Activated CD8-positive, alpha-beta memory T cell treated with anti-CD3 and anti-CD28 coated beads, Interleukin-2, amount 50 U/mL, for 4 hours (primary cell): ENCODE measurements at regions not wholly inside any gene's neighbourhood (a gene's known extent, or its start where the extent isn't known, plus 50 kb on each side); places are given as distances from the start of the nearest gene placed in this dataset.

Experiments
- DNase-seq: peaks from one replicate; pipeline ENCODE4 v3.0.0-alpha.2; 2020

- no peak for DNase-seq
Observed at GRCh38 chr6:4585682-4586468, 190.3 kb upstream of the CDYL start.

- DNase-seq, result no peak
Observed at GRCh38 chr6:4584801-4585200, 191.4 kb upstream of the CDYL start.

GRCh38 chr6:4582506-4583417 lies 193.4 kb upstream of the CDYL start:
- no peak for DNase-seq

GRCh38 chr6:4581468-4582385 lies 194.5 kb upstream of the CDYL start:
- DNase-seq, result no peak

- no peak for DNase-seq
Observed at GRCh38 chr6:4580361-4580760, 195.8 kb upstream of the CDYL start.

GRCh38 chr6:4577406-4577805 lies 198.8 kb upstream of the CDYL start:
- DNase-seq, result no peak

GRCh38 chr6:4575714-4576113 lies 200.5 kb upstream of the CDYL start:
- no peak for DNase-seq

GRCh38 chr6:4574007-4574406 lies 202.2 kb upstream of the CDYL start:
- no peak for DNase-seq

- DNase-seq, result no peak
Observed at GRCh38 chr6:4571011-4571410, 205.2 kb upstream of the CDYL start.

- DNase-seq, result no peak
Observed at GRCh38 chr6:4568138-4568537, 208.1 kb upstream of the CDYL start.

- no peak for DNase-seq
Observed at GRCh38 chr6:4567141-4567540, 209.1 kb upstream of the CDYL start.

- no peak for DNase-seq
Observed at GRCh38 chr6:4565301-4566250, 210.6 kb upstream of the CDYL start.

GRCh38 chr6:4564801-4565271 lies 211.4 kb upstream of the CDYL start:
- DNase-seq, result no peak

GRCh38 chr6:4563877-4564276 lies 212.3 kb upstream of the CDYL start:
- no peak for DNase-seq

- DNase-seq, result no peak
Observed at GRCh38 chr6:4563156-4563555, 213.0 kb upstream of the CDYL start.

- no peak for DNase-seq
Observed at GRCh38 chr6:4561773-4562400, 214.3 kb upstream of the CDYL start.

GRCh38 chr6:4561078-4561435 lies 215.1 kb upstream of the CDYL start:
- no peak for DNase-seq

- no peak for DNase-seq
Observed at GRCh38 chr6:4560221-4561077, 215.8 kb upstream of the CDYL start.

- no peak for DNase-seq
Observed at GRCh38 chr6:4559281-4559875, 216.8 kb upstream of the CDYL start.

- no peak for DNase-seq
Observed at GRCh38 chr6:4554645-4555044, 221.6 kb upstream of the CDYL start.
